SIG-M5 (cell line): ENCODE measurements at regions not wholly inside any gene's neighbourhood (a gene's known extent, or its start where the extent isn't known, plus 50 kb on each side); places are given as distances from the start of the nearest gene placed in this dataset.

ENCODE experiments used
- DNase-seq: peaks from one replicate; lab custom pipeline; 2025; lab: John Stamatoyannopoulos, UW

- DNase-seq: no peak
Measured at GRCh38 chr4:121277194-121278105, 103.4 kb downstream of the QRFPR start.

GRCh38 chr4:121273191-121273590 lies 107.6 kb downstream of the QRFPR start:
- DNase-seq: no peak

- no peak for DNase-seq
Measured at GRCh38 chr4:121272526-121272925, 108.3 kb downstream of the QRFPR start.

- DNase-seq: no peak
Measured at GRCh38 chr4:121270389-121270788, 106.3 kb upstream of the TNIP3 start.

GRCh38 chr4:121269001-121269400 lies 104.9 kb upstream of the TNIP3 start:
- no peak for DNase-seq

- no peak for DNase-seq
Measured at GRCh38 chr4:121266982-121267381, 102.9 kb upstream of the TNIP3 start.

GRCh38 chr4:121256887-121257466 lies 92.9 kb upstream of the TNIP3 start:
- no peak for DNase-seq

- DNase-seq: peak; percentile 53
Measured at GRCh38 chr4:121255986-121256750, 92.0 kb upstream of the TNIP3 start.

GRCh38 chr4:121253961-121254360 lies 89.8 kb upstream of the TNIP3 start:
- no peak for DNase-seq

GRCh38 chr4:121252224-121252806 lies 88.2 kb upstream of the TNIP3 start:
- DNase-seq: no peak

GRCh38 chr4:121248747-121249146 lies 84.6 kb upstream of the TNIP3 start:
- no peak for DNase-seq

GRCh38 chr4:121246698-121247097 lies 82.6 kb upstream of the TNIP3 start:
- DNase-seq: no peak

- no peak for DNase-seq
Measured at GRCh38 chr4:121243485-121243884, 79.4 kb upstream of the TNIP3 start.

GRCh38 chr4:121242188-121242750 lies 78.1 kb upstream of the TNIP3 start:
- no peak for DNase-seq

- DNase-seq: no peak
Measured at GRCh38 chr4:121239951-121240350, 75.8 kb upstream of the TNIP3 start.

GRCh38 chr4:121238461-121238860 lies 74.3 kb upstream of the TNIP3 start:
- no peak for DNase-seq

GRCh38 chr4:121237069-121237399 lies 72.9 kb upstream of the TNIP3 start:
- DNase-seq: no peak

GRCh38 chr4:121236353-121237068 lies 72.4 kb upstream of the TNIP3 start:
- DNase-seq: no peak

- no peak for DNase-seq
Measured at GRCh38 chr4:121233982-121234381, 69.9 kb upstream of the TNIP3 start.

GRCh38 chr4:121229993-121230392 lies 65.9 kb upstream of the TNIP3 start:
- no peak for DNase-seq

- DNase-seq: no peak
Measured at GRCh38 chr4:121228848-121229247, 64.7 kb upstream of the TNIP3 start.
